NCI-H1417 (cell line): ENCODE measurements at regions not wholly inside any gene's neighbourhood (a gene's known extent, or its start where the extent isn't known, plus 50 kb on each side); places are given as distances from the start of the nearest gene placed in this dataset.
A peak's percentile ranks its signal among the peaks of the same experiment; 100 is the strongest.

Source experiments
- DNase-seq, 3 experiments: peaks; one replicate each; lab custom pipeline; 2025; lab: John Stamatoyannopoulos, UW

DNA sequence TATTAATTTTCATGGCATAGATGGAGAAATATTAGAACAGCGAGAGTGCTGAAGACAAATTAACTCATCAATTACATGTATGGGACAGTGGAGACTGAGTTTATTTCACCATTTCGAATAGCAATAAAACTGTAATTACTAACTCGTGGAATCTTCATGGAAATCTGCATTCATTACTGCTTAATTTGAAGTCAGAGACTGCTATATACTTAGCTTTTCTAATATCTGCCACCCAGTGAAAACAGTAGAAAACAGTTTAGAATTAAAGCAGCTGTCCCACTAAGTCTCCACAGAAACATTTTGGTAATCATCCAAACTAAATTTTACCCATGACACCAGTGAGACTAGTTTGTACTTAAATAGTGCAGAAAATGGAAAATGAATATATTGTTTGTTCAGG, 56.8 kb downstream of the IZUMO3 start:
- no peak for DNase-seq

DNA sequence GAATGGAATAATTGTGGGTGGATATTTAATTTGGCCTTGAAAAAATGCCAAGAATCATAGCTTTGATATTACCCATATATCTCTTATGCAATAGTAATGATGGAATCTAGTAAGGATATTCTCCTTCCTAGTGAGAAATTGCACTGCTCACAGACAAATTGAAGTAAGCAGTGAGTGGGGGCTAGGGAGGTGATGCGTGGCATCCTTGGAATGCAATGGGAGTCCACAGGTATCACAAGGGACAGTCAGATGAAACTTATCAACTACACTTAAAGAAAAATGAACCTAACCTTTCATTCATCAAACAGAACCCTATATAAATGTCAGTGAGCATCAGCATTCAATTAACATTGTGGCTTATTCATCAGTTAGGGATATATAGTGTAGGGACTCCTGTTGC, 57.8 kb downstream of the IZUMO3 start:
- no peak for DNase-seq

DNA sequence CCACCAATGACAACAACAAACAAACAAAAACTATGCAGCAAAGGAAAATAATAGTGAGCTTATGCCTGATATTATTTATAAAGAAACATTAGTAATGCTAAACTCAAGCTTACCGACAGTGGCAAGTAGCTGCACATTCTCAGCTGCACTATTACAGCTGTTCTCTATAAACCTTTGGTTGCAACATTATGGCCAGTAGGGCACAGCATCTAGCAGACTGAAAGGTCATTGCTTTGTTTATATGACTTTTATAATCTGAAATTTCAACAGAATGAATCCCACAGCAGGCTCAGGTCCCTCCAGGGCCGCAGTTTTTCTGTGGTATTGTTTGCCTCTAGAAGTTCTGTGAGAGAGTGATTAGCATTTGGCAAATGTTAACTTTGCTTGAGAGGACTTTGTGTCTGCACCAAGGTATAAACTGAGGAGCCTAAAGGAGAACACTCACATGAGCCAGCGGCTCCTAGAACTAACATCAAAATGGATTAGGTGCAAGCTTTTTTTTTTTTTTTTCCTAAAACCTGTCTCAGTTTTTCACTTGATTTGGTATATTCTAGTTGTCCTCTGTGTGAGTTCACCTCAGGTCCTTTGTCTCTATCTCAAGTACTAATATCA, 58.3 kb downstream of the IZUMO3 start:
- DNase-seq = no peak

DNA sequence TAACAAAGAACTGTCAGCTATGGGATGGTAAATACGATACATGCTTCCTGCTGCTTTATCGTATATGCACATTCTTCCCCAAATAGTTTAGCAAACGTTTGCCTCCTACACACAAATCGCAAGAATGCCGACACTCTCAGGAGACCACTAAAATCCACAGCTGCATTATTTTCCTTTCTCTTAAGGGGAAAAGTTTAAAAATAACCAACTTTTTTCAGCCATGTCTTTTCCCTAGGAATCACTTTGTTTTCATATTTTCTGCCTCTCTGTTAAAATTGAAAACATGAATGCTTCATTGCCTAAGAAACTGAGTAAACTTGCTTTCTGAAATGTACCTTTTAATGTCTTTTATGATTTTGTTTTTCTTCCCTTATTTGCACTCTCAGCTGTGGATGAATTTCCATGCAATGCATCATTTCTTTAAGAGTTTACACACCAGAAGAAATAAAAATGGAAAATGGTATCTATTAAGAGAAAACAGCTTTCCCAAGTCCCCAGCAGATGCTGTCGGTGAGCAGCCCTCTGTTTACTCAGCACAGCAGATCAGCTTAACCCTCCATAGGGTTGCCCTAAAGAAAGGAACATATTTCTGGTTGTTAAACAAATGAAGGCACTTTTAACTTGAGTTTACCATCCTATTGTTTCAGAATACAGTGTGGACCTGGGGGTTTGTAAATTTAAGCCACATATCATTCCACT, 66.2 kb downstream of the IZUMO3 start:
- DNase-seq = no peak

DNA sequence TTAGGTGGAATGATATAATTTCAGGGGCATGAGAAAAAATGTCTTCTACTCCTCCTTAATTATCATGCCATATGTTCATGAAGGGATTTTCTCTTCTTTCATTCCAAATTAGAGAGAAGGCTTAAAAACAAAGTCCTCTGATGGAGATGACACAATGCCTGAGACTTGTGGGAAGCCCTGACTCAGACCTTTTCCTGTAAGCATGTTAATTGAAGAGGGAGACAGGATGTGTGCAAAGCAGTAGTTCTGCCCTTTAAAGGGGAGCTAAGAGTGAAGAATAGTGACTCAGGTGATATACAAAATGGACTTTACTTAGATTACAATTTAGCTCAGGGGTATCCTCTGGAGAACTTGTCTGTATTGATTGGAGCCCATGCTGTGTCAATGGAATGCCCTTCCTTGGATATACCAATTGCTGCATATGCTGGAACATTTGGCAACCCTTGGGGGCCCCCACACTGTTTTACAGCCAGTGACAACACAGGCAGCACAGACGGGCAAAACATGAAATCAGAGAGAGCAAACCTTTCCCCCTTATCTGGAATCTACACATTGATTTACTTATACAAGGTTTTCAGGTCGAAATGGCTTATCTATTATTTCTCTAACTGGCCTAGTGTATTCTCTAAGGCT, 81.3 kb downstream of the IZUMO3 start:
- DNase-seq = no peak

DNA sequence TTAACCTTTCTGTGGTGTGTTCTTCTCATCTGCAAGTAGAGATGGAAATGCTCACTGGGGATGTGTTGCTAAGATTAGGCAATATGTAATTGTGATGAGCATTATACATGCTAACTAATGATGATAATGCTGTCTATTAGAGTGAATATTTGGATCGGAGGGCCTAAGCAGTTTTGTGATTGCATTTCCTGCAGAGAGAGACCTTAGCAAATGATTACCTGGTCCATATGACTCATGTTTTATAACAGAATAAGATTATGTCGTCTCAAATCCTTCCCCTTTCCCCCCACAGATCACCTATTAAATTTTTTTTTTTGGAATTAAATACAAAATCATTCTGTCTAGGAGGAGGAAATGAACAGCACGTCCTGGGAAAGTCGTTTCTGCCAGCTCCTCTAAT, 82.7 kb downstream of the IZUMO3 start:
- DNase-seq = no peak

DNA sequence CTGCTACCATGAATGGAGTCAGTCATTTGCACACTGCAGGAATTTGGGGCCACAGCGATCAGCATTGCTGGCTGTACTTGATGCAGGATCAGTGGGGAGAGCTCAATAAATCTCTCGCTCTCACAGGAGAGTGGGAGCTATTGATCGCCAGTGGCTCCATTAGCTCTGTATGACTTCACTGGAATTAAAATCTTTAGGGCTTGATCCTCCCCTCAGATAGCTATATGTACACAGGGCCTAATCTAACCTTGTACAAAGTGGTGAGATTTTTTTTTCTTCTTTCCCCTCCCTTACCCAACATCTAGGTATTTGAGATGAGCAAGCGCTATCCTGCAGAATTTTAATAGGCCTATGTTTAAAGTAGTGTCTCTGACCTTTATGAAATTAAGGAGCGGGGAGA, 84.9 kb downstream of the IZUMO3 start:
- DNase-seq = no peak

DNA sequence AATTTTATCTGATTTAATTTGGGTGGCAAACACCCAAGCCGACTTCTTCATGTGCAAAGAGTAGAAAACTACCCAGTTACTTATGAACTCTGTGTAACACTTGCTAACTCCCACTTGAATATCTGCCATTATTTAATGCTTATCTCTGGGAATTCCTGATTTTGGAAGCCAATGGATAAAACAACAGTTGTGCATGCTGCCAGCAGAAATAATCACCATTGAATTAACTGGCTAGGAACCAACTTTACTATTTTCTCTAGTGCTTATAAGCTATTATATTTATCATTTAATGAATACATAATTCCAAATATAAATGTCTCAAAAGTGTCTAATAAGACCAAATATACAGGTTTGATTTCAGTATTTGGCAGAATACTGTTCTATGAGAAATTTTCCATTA, 85.7 kb downstream of the IZUMO3 start:
- DNase-seq = no peak

DNA sequence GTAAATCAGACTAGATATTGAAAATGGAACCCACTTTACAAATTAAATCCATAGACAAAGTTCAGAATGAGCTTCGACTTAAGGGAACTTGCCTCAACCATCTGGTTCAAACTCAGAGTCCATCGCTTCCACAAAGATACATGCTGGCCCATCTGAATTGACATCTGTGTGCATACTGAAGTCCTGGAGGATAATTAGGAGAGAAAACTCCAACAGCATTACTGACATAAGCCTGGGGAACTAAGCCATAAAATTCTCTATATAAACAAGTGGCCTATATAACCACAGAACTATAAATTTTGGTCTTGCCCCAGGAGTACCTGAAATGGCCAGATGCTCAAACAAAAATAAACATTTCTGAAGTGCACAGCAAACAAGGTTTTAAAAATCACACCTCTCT, 94.4 kb downstream of the IZUMO3 start:
- DNase-seq = peak in 1 of 3 experiments; percentile 0

DNA sequence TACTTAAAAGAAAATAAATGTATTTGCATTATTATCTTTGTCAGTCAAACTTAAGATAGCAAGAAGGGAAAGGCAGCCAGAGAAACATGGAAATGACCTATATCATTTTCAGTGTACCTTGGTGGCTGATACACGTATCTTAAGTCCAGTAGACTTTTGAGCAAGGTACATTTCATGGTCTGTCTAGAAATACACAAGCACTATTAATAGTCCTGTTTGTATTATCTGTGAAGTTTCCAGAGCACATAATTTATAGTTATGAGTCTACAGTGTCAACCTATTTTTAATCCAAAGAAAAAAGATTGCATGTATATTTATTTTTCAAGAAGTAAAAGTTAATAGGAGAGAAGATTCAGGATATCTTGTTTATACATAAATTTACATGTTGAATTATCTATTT, 95.7 kb downstream of the IZUMO3 start:
- no peak for DNase-seq

DNA sequence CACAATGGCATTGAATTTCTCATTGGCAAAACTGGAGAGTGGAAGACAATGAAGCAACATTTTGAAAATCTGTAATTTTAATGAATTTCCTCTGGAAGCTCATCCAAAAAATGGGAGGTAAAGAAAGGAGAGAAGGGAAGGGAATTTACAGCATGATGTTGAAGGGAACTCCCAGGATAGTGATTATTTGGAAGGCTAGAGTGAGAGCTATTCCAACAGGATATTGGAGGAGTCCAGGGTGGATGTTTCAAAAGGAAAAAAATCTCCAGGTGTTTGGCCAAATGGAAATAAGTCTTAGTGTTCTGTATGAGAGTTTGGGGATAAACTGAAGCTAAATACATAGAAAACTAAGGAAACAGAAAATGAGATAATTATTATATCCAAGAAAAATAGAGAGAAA, 106.2 kb downstream of the IZUMO3 start:
- no peak for DNase-seq

DNA sequence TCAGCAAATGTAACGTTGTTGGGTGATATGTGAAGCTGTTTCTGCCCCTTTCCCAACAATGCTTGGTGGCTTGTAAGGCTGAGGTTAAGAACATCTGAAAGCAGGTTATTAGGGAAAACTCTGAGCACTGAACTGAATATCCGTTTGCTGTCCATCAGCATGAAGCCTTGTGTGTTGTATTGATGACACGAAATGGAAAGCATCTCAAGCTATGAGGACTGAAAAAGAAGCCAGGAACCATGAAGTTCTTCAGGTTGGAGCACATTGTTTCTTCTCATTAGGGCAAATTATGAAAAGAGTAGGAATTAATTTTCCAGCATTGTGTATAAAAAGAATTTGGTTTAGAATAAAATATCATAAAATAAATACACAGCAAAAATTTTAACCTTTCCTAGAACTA, 106.8 kb downstream of the IZUMO3 start:
- DNase-seq = no peak

DNA sequence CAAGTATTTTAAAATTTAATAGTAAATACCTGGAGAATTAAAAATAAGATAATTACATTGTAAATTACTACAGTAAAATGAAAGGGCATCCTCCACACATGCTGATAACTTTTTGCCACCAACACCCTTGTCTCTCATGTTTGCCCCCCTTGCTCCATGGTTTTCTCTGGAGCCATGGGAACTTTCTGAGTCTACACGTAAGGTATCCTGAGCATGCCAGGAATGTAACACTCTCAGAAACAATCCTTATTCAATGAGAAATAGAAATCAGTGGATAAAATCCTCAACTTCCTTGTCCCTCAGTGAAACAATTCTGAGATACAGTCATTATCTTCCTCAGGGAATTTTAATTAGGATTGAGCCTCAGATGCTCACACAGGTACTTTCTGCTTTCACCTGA, 108.9 kb downstream of the IZUMO3 start:
- no peak for DNase-seq

DNA sequence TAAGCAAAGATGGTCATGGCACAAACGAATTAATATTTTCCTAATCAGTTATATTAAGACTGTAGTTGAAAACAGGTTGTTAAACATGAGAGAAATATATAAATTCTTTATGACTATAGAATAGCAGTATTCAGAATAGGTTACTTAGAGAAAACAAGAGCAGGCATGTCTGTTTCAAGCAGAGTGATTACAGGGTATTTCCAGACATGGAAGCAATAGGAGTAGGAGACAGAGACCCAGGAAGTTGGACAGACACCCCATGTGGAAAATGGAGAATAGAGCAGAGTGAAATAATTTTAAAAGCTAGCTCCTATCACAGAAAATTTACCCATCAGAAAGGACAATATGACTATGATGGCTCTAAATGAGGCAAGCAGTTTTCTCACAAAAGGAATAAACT, 111.5 kb downstream of the IZUMO3 start:
- no peak for DNase-seq

DNA sequence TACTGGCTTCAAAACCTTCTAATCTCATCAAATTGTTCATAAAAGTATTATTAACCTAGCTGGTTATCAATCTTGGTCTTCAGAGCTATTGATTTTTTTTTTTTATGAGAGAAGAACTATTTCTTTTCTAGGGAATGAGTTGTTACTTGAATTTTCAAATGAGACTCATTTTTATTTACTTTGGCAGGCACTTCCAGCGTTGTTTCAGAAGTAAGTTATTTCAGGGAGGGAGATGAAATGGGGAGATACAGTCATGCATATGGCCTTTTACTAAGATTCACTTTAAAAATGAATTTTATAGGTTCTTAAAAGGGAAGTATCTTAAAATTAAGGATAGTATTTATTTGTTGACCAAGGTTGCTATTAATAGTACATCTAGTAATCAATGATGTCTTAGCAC, 129.6 kb downstream of the IZUMO3 start:
- DNase-seq = no peak

DNA sequence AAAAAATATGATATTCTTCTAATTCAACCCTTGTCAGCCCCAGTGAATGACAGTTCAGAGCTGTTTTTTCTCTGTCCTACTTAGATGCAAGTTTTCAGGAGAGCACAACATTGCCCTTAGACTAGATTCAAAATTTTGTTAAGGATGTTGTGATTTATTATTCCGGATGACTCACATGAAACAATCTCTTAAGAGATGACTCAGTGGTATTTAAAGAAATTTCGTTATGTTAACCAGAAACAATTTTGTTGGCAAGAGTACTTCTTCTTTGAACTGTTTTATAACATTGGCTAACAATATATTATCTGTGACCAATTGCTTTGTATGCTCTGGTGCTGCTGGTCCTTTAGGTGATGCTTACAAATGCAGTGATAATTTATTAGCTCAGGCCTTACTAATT, 132.0 kb downstream of the IZUMO3 start:
- DNase-seq = no peak

DNA sequence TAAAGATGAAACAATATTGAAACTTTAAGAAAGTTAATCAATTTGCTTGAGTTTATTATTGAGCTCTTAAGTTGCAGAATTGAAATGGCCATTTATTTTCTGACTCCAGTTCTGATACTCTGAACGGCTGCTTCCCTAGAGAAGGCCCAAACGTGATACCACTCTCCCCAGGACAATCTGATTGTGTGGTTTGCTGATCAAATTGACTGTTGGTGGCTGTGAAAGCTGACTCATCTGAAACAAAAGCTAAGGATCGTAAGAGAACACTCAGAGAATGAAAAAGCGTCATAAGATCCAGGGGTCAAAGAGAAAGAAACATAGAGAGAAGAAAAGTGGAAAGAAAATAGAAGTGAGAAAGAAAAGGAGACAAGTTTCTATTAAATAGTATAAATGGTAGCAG, 147.2 kb downstream of the IZUMO3 start:
- DNase-seq = no peak

DNA sequence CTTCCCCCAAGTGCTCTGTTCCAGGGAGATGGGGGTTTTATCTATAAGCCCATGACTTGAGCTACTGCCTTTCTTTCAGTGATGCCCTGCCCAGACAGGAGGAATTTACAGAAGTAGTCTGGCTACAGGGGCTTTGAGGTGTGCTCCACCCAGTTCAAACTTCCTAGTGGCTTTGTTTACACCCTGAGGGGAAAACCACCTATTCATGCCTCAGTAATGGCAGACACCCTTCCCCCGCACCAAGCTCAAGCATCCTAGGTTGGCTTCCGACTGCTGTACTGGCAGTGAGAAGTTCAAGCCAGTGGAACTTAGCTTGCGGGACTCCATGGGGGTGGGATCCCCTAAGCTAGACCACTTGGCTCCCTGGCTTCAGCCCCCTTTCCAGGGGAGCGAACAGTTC, 154.6 kb downstream of the IZUMO3 start:
- no peak for DNase-seq

DNA sequence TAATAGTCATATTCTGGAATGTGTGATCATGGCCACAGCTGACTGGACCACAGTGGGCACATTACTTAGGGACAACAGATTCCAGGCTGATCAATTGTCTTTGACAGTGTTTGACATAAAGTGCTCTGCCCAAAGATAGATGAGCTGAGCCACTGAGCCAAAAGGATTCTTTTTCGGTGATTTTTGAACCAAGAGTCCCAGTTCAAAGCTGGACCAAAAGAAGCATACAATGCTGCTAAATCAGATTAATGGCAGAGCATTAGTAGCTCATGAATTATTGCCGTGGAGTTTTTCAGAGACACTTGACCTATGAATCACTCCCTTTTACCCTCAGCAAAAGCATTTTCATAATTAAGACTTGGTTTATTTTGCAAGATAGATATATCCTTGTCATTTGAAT, 160.6 kb downstream of the IZUMO3 start:
- no peak for DNase-seq

DNA sequence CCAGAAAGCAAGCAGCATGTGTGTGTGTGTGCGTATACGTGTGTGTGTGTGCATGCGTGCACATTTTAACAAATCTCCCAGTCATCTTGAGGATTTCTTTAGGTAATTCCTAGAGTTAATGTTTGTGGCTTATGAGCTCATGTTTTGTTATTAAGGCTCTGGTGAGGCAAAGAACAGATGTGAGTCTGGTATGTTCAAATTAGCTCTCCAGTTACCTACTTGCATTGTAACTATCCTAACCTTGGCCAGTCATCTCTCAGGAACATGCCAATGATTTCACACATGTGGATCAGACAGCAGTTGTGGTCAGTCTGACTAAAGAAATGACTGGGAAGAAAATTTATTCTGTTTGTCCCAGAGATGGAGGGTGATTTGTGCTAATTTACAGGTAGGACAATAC, 163.1 kb downstream of the IZUMO3 start:
- DNase-seq = no peak

DNA sequence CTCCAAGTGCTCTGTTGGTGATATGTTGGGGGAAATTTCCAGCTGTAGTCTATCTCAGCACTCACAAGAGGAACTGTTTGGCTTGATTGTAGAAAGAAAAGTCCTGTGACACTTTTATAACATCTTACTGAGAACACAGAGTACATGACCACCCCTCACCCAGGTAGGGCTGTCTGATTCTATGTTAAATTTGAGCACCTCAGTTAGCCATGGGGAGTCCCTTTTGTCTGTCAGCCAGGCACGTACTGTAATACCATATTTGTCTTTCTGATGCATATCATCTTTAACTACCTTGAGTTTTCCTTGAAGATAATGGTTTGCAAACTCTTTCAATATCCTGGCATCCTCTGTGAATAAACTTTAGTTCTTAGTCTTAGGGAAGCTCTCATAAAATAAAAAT, 164.5 kb downstream of the IZUMO3 start:
- no peak for DNase-seq

DNA sequence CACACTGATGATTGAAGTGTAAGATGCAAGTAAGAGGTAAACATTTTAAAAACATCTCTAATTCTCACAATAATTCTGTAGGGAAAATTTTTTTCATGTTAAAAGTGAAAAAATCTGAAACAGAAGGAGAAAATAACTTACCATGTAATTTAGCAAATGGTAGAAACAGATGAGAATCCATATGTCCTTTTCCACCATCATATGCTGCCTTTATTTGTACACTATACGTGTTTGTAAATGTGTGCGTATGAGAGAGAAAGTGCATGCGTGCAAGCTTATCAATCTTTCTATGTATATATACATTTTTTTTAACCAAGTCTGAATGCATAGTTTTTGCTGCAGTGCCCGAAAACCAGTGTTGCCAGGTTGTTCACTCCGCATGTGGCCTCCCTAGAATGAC, 186.7 kb downstream of the IZUMO3 start:
- DNase-seq = no peak

DNA sequence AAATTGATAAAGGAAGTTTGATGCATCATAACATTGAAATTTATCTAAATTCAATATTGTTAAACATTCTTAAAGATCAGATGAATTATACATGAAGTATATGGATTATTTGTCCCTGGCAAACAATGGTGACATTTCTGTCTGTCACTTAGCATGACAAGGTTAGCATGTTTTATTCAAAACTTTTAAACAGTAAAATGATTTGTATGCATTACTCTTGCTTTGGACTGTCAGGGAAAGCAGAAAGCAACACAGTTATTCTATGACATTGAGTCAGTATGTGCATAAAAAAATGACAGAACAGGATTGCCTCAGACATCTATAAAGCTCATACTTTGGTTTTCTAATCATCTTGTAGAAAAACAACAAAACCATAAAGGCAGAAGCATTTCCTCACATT, 193.7 kb downstream of the IZUMO3 start:
- no peak for DNase-seq

DNA sequence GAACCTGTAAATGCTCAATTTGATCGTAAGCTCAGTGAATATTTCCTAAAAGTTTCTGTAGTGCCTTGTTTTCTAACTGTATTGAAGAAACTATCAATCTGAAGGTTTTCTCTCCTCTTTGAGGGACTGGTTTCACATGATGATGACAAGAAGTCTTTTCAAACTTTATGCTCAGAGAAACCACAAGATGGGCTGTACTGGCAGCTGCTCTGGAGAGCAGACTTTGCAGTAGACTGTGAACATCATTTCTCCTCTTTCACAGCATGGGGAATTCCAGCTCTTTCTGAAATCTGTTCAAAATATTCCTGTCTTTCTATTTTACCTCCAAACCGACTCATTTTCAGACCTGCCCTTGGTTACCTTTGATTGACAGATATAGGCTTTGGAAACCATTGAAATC, 194.4 kb downstream of the IZUMO3 start:
- no peak for DNase-seq
